Upper lobe of left lung (tissue), 4 donors: ENCODE measurements at regions not wholly inside any gene's neighbourhood (a gene's known extent, or its start where the extent isn't known, plus 50 kb on each side); places are given as distances from the start of the nearest gene placed in this dataset.

Experiments used
- POLR2A ChIP-seq, 4 donors: fragments of 450-650 bp; IDR thresholded peaks; one replicate each; pipeline ENCODE4 v1.5.1; 2016 to 2017; ENCODE audit warnings: antibody characterized with exemption in 4 of 4, mild to moderate bottlenecking in 2 of 4
- TF ChIP-seq, protein P1 (sequence below), 6 experiments: fragments of 450-650 bp in 4 of 6; fragments of 200-600 bp in 2 of 6; sonication (generic) in 2 of 6; IDR thresholded peaks; one replicate each; pipeline ENCODE4 v1.5.1; 2016 to 2019; ENCODE audit warnings: antibody characterized with exemption in 6 of 6

DNA sequence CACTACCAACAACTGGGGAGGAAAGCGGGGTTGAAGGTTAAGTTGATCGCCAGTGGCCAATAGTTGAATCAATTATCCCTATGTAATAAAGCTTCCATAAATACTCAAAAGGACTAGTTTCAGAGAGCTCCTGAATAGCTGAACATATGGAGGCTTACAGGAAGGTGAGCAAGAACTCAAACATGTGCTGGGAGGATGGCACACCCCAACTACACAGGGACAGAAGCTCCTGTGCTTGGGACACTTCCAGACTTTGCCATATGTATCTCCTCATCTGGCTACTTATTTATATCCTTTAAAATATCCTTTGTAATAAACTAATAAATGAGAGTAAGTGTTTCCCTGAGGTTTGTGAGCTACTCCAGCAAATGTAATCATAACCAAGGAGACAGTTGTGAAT lies 115.7 kb downstream of the HNMT start:
- no peak for TF ChIP-seq POLR2A (IDR thresholded peaks at IDR 0.05)
- TF ChIP-seq, protein P1, sequence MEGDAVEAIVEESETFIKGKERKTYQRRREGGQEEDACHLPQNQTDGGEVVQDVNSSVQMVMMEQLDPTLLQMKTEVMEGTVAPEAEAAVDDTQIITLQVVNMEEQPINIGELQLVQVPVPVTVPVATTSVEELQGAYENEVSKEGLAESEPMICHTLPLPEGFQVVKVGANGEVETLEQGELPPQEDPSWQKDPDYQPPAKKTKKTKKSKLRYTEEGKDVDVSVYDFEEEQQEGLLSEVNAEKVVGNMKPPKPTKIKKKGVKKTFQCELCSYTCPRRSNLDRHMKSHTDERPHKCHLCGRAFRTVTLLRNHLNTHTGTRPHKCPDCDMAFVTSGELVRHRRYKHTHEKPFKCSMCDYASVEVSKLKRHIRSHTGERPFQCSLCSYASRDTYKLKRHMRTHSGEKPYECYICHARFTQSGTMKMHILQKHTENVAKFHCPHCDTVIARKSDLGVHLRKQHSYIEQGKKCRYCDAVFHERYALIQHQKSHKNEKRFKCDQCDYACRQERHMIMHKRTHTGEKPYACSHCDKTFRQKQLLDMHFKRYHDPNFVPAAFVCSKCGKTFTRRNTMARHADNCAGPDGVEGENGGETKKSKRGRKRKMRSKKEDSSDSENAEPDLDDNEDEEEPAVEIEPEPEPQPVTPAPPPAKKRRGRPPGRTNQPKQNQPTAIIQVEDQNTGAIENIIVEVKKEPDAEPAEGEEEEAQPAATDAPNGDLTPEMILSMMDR (IDR thresholded peaks at IDR 0.05): no peak
